ENCODE measurements at regions not wholly inside any gene's neighbourhood (a gene's known extent, or its start where the extent isn't known, plus 50 kb on each side); places are given as distances from the start of the nearest gene placed in this dataset.

- Histone ChIP-seq H3K4me1 (ENCODE audit: control extremely low read depth in 1 of 4, control insufficient read depth in 4 of 4, insufficient read depth in 4 of 4, low read length in 3 of 4) (no peaks in the 10 kb centered on the region), H3K27ac (ENCODE audit: insufficient read depth in 1 of 2, low read depth in 1 of 2, low read length in 2 of 2, poor library complexity in 1 of 2, severe bottlenecking in 2 of 2) (no peak overlapping the region), H3K27me3 (replicated peaks in 2 of 5; ENCODE audit: control insufficient read depth in 4 of 5, insufficient read depth in 5 of 5, low read length in 4 of 5) (peaks cover 2 to 49% (median 11%) of the 10 kb centered on the region in 5 experiments), H3K9me3 (ENCODE audit: control extremely low read depth in 1 of 5, control insufficient read depth in 4 of 5, insufficient read depth in 2 of 5, low read depth in 1 of 5, low read length in 4 of 5) (peaks cover 0 to 5% (median 0%) of the 10 kb centered on the region in 5 experiments), H3K36me3 (ENCODE audit: control insufficient read depth in 4 of 4, insufficient read depth in 4 of 4, low read length in 3 of 4) (no peaks in the 10 kb centered on the region), H3K4me3 (ENCODE audit: control insufficient read depth in 1 of 7, extremely low read depth in 1 of 7, insufficient read depth in 4 of 7, low read depth in 2 of 7, low read length in 6 of 7) (no peak overlapping the region)
- DNase-seq = no peak
- WGBS (ENCODE audit: insufficient coverage) = no CpG with 5 or more reads among the region's 1 CpG
- ChIA-PET CTCF (interaction anchor here (0.9 to 3.2 kb wide), 6 partner anchors 11 to 83 kb away, joined by 3 to 17 read pairs (median 3); no protein-coding TSS in a partner anchor), POLR2A (no interaction called here)
Observed at GRCh38 chr12:125202421-125202820, 137.2 kb downstream of the AACS start.

DNA sequence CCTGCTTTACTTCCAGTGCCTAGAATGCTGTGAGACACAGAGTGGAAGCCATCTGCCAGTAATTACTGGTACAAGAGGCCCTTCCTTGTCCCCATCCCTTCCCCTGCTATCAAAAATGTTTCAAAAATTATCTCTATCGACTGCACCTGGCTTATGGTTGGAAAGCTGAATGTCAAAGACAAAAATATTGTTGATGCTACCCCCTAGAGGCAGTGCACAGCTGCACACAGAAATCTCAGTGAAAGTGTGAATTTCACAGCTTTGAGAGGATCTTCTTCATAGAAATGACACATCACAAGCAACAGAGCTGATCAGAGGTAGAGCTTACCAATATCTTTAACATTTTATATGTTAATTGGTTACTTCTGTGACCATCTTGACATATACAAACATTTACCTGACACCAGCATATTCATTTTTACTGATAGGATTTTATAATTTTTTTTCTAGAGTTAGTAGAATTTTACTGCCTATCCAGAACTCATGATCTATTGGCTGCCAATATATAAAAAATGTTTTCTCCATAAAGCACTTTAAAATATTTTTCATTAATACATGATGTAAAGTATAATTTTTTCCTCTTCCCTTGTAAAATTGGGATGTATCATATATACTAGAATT is 138.0 kb downstream of the AACS start:
- H3K4me1 ChIP-seq (ENCODE audit: control extremely low read depth in 1 of 4, control insufficient read depth in 4 of 4, insufficient read depth in 4 of 4, low read length in 3 of 4) = no peaks in the 10 kb centered on the region
- CTCF ChIA-PET = interaction anchor here (0.9 to 3.2 kb wide), 6 partner anchors 12 to 39 kb away, joined by 3 to 17 read pairs (median 3); no protein-coding TSS in a partner anchor
- no peaks in the 10 kb centered on the region for H3K36me3 ChIP-seq (ENCODE audit: control insufficient read depth in 4 of 4, insufficient read depth in 4 of 4, low read length in 3 of 4)
- DNase-seq = peak in 1 of 3 donors; percentile 33
- no CpG with 5 or more reads among the region's 1 CpG for WGBS (ENCODE audit: insufficient coverage)
- POLR2A ChIA-PET = no interaction called here
- H3K4me3 ChIP-seq (ENCODE audit: control insufficient read depth in 1 of 7, extremely low read depth in 1 of 7, insufficient read depth in 4 of 7, low read depth in 2 of 7, low read length in 6 of 7) = no peak overlapping the region
- H3K9me3 ChIP-seq (ENCODE audit: control extremely low read depth in 1 of 5, control insufficient read depth in 4 of 5, insufficient read depth in 2 of 5, low read depth in 1 of 5, low read length in 4 of 5) = peaks cover 0 to 5% (median 0%) of the 10 kb centered on the region in 5 experiments
- peaks cover 0 to 47% (median 9%) of the 10 kb centered on the region in 5 experiments for H3K27me3 ChIP-seq (replicated peaks in 2 of 5; ENCODE audit: control insufficient read depth in 4 of 5, insufficient read depth in 5 of 5, low read length in 4 of 5)
- no peak overlapping the region for H3K27ac ChIP-seq (ENCODE audit: insufficient read depth in 1 of 2, low read depth in 1 of 2, low read length in 2 of 2, poor library complexity in 1 of 2, severe bottlenecking in 2 of 2)

GRCh38 chr12:125205386-125205785 is 140.2 kb downstream of the AACS start:
- DNase-seq = no peak
- CTCF ChIA-PET = no interaction called here
- 80% methylated on average over 5 of the region's 5 CpGs for WGBS (ENCODE audit: insufficient coverage)
- no peak overlapping the region for H3K4me3 ChIP-seq (ENCODE audit: control insufficient read depth in 1 of 7, extremely low read depth in 1 of 7, insufficient read depth in 4 of 7, low read depth in 2 of 7, low read length in 6 of 7)
- no peak overlapping the region for H3K27ac ChIP-seq (ENCODE audit: insufficient read depth in 1 of 2, low read depth in 1 of 2, low read length in 2 of 2, poor library complexity in 1 of 2, severe bottlenecking in 2 of 2)
- peaks cover 0 to 46% (median 7%) of the 10 kb centered on the region in 5 experiments for H3K27me3 ChIP-seq (replicated peaks in 2 of 5; ENCODE audit: control insufficient read depth in 4 of 5, insufficient read depth in 5 of 5, low read length in 4 of 5)
- H3K4me1 ChIP-seq (ENCODE audit: control extremely low read depth in 1 of 4, control insufficient read depth in 4 of 4, insufficient read depth in 4 of 4, low read length in 3 of 4) = no peaks in the 10 kb centered on the region
- POLR2A ChIA-PET = no interaction called here
- no peaks in the 10 kb centered on the region for H3K36me3 ChIP-seq (ENCODE audit: control insufficient read depth in 4 of 4, insufficient read depth in 4 of 4, low read length in 3 of 4)
- H3K9me3 ChIP-seq (ENCODE audit: control extremely low read depth in 1 of 5, control insufficient read depth in 4 of 5, insufficient read depth in 2 of 5, low read depth in 1 of 5, low read length in 4 of 5) = peaks cover 0 to 5% (median 0%) of the 10 kb centered on the region in 5 experiments

GRCh38 chr12:125206711-125207110 is 141.5 kb downstream of the AACS start:
- 76% methylated on average over 4 of the region's 9 CpGs for WGBS (ENCODE audit: insufficient coverage)
- ChIA-PET CTCF (no interaction called here), POLR2A (no interaction called here)
- H3K4me3 ChIP-seq (ENCODE audit: control insufficient read depth in 1 of 7, extremely low read depth in 1 of 7, insufficient read depth in 4 of 7, low read depth in 2 of 7, low read length in 6 of 7) = no peak overlapping the region
- no peaks in the 10 kb centered on the region for H3K4me1 ChIP-seq (ENCODE audit: control extremely low read depth in 1 of 4, control insufficient read depth in 4 of 4, insufficient read depth in 4 of 4, low read length in 3 of 4)
- H3K27me3 ChIP-seq (replicated peaks in 2 of 5; ENCODE audit: control insufficient read depth in 4 of 5, insufficient read depth in 5 of 5, low read length in 4 of 5) = peaks cover 0 to 48% (median 7%) of the 10 kb centered on the region in 5 experiments
- no peaks in the 10 kb centered on the region for H3K36me3 ChIP-seq (ENCODE audit: control insufficient read depth in 4 of 4, insufficient read depth in 4 of 4, low read length in 3 of 4)
- H3K27ac ChIP-seq (ENCODE audit: insufficient read depth in 1 of 2, low read depth in 1 of 2, low read length in 2 of 2, poor library complexity in 1 of 2, severe bottlenecking in 2 of 2) = no peak overlapping the region
- peaks cover 0 to 3% (median 0%) of the 10 kb centered on the region in 5 experiments for H3K9me3 ChIP-seq (ENCODE audit: control extremely low read depth in 1 of 5, control insufficient read depth in 4 of 5, insufficient read depth in 2 of 5, low read depth in 1 of 5, low read length in 4 of 5)
- no peak for DNase-seq

DNA sequence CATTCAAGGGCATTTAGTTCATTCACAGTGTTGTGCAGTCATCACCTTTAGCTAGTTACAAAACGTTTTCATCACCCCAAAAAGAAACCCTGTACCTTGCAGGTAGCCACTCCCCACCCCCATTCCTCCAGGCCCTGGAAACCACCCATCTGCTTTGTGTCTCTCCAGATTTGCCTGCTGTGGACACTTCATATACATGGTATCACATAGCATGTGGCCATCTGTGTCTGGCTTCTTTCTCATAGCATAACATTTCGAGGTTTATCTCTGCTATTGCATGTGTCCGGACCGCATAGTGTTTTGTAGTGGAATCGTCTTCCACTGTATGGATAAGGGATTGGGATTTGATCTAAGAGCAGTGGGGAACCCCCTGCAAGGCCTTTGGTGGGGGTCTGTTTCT is 143.1 kb downstream of the AACS start:
- POLR2A ChIA-PET = no interaction called here
- Histone ChIP-seq H3K4me3 (ENCODE audit: control insufficient read depth in 1 of 7, extremely low read depth in 1 of 7, insufficient read depth in 4 of 7, low read depth in 2 of 7, low read length in 6 of 7) (no peak overlapping the region), H3K36me3 (ENCODE audit: control insufficient read depth in 4 of 4, insufficient read depth in 4 of 4, low read length in 3 of 4) (no peaks in the 10 kb centered on the region), H3K9me3 (ENCODE audit: control extremely low read depth in 1 of 5, control insufficient read depth in 4 of 5, insufficient read depth in 2 of 5, low read depth in 1 of 5, low read length in 4 of 5) (no peaks in the 10 kb centered on the region), H3K4me1 (ENCODE audit: control extremely low read depth in 1 of 4, control insufficient read depth in 4 of 4, insufficient read depth in 4 of 4, low read length in 3 of 4) (no peaks in the 10 kb centered on the region), H3K27me3 (replicated peaks in 2 of 5; ENCODE audit: control insufficient read depth in 4 of 5, insufficient read depth in 5 of 5, low read length in 4 of 5) (peaks cover 0 to 50% (median 4%) of the 10 kb centered on the region in 5 experiments), H3K27ac (ENCODE audit: insufficient read depth in 1 of 2, low read depth in 1 of 2, low read length in 2 of 2, poor library complexity in 1 of 2, severe bottlenecking in 2 of 2) (no peak overlapping the region)
- CTCF ChIA-PET = no interaction called here
- WGBS (ENCODE audit: insufficient coverage) = 93% methylated on average over 4 of the region's 5 CpGs
- no peak for DNase-seq

GRCh38 chr12:125208942-125209341 is 143.7 kb downstream of the AACS start:
- CTCF ChIA-PET = no interaction called here
- Histone ChIP-seq H3K27me3 (replicated peaks in 2 of 5; ENCODE audit: control insufficient read depth in 4 of 5, insufficient read depth in 5 of 5, low read length in 4 of 5) (peaks cover 0 to 48% (median 4%) of the 10 kb centered on the region in 5 experiments), H3K4me1 (ENCODE audit: control extremely low read depth in 1 of 4, control insufficient read depth in 4 of 4, insufficient read depth in 4 of 4, low read length in 3 of 4) (no peaks in the 10 kb centered on the region)

GRCh38 chr12:125210104-125210755 is 145.0 kb downstream of the AACS start:
- Histone ChIP-seq H3K36me3 (ENCODE audit: control insufficient read depth in 4 of 4, insufficient read depth in 4 of 4, low read length in 3 of 4) (no peaks in the 10 kb centered on the region), H3K27me3 (replicated peaks in 2 of 5; ENCODE audit: control insufficient read depth in 4 of 5, insufficient read depth in 5 of 5, low read length in 4 of 5) (peaks cover 0 to 47% (median 7%) of the 10 kb centered on the region in 5 experiments), H3K27ac (ENCODE audit: insufficient read depth in 1 of 2, low read depth in 1 of 2, low read length in 2 of 2, poor library complexity in 1 of 2, severe bottlenecking in 2 of 2) (no peak overlapping the region), H3K4me3 (ENCODE audit: control insufficient read depth in 1 of 7, extremely low read depth in 1 of 7, insufficient read depth in 4 of 7, low read depth in 2 of 7, low read length in 6 of 7) (no peak overlapping the region), H3K4me1 (ENCODE audit: control extremely low read depth in 1 of 4, control insufficient read depth in 4 of 4, insufficient read depth in 4 of 4, low read length in 3 of 4) (no peaks in the 10 kb centered on the region), H3K9me3 (ENCODE audit: control extremely low read depth in 1 of 5, control insufficient read depth in 4 of 5, insufficient read depth in 2 of 5, low read depth in 1 of 5, low read length in 4 of 5) (peaks cover 0 to 2% (median 0%) of the 10 kb centered on the region in 5 experiments)
- POLR2A ChIA-PET = interaction anchor here (0.6 kb wide), 1 partner anchor 23 kb away, joined by 3 read pairs; no protein-coding TSS in a partner anchor
- no peak for DNase-seq
- CTCF ChIA-PET = no interaction called here
- WGBS (ENCODE audit: insufficient coverage) = 75% methylated on average over 8 of the region's 8 CpGs

More at GRCh38 chr12:125208942-125209341, 143.7 kb downstream of the AACS start:
- H3K27ac ChIP-seq (ENCODE audit: insufficient read depth in 1 of 2, low read depth in 1 of 2, low read length in 2 of 2, poor library complexity in 1 of 2, severe bottlenecking in 2 of 2) = no peak overlapping the region
- WGBS (ENCODE audit: insufficient coverage) = 90% methylated on average over 12 of the region's 12 CpGs
- DNase-seq = no peak
- POLR2A ChIA-PET = no interaction called here
- H3K4me3 ChIP-seq (ENCODE audit: control insufficient read depth in 1 of 7, extremely low read depth in 1 of 7, insufficient read depth in 4 of 7, low read depth in 2 of 7, low read length in 6 of 7) = no peak overlapping the region
- no peaks in the 10 kb centered on the region for H3K36me3 ChIP-seq (ENCODE audit: control insufficient read depth in 4 of 4, insufficient read depth in 4 of 4, low read length in 3 of 4)
- no peaks in the 10 kb centered on the region for H3K9me3 ChIP-seq (ENCODE audit: control extremely low read depth in 1 of 5, control insufficient read depth in 4 of 5, insufficient read depth in 2 of 5, low read depth in 1 of 5, low read length in 4 of 5)

Data from common myeloid progenitor, CD34-positive (primary cell).